Sciatic nerve (tissue), 2 donors: ENCODE measurements at regions not wholly inside any gene's neighbourhood (a gene's known extent, or its start where the extent isn't known, plus 50 kb on each side); places are given as distances from the start of the nearest gene placed in this dataset.

Source experiments
- ATAC-seq: fragments of 200-7000 bp; cut with Tn5 transposase; one replicate; pipeline ENCODE4 v1.9.1; 2020; ENCODE audit warnings: mild to moderate bottlenecking, moderate library complexity
- DNase-seq: peaks from one replicate; pipeline ENCODE4 v3.0.0-alpha.2; 2020; ENCODE audit warnings: low spot score
- intact Hi-C: fragments of 100-400 bp; cut with DNase I; formaldehyde crosslinking; loops from one replicate; pipeline ENCODE4 v1.14.2; 2022
- donor health status: DM: no; HTN: no; CAD: no.
- donor health status: DM: no; HTN: no; CAD: no.

- intact Hi-C loops: no loop called here
- ATAC-seq: no peak
- DNase-seq: no peak
These were observed 65.1 kb upstream of the EPHA3 start for GRCh38 chr3:89042236-89042835.

GRCh38 chr3:89043406-89043932 lies 64.0 kb upstream of the EPHA3 start:
- DNase-seq: no peak
- ATAC-seq: no peak
- intact Hi-C loops: no loop called here

- intact Hi-C loops: no loop called here
- no peak for ATAC-seq
- DNase-seq: no peak
These were observed 60.8 kb upstream of the EPHA3 start for GRCh38 chr3:89046661-89047060.

- intact Hi-C loops: no loop called here
- no peak for DNase-seq
- no peak for ATAC-seq
These were observed 58.3 kb upstream of the EPHA3 start for GRCh38 chr3:89049119-89049518.

GRCh38 chr3:89052386-89052785 lies 55.0 kb upstream of the EPHA3 start:
- intact Hi-C loops: no loop called here
- ATAC-seq (no peak), DNase-seq (no peak)

GRCh38 chr3:89057398-89057797 lies 50.0 kb upstream of the EPHA3 start:
- DNase-seq: no peak
- ATAC-seq: no peak
- intact Hi-C loops: no loop called here
